ENCODE measurements at regions not wholly inside any gene's neighbourhood (a gene's known extent, or its start where the extent isn't known, plus 50 kb on each side); places are given as distances from the start of the nearest gene placed in this dataset.

- in situ Hi-C loops (cut with MboI; ENCODE audit: low sequenced_read_pairs, unreplicated experiment): no loop called here
- no peak for DNase-seq (ENCODE audit: low spot score)
- no peak for TF ChIP-seq CTCF (IDR thresholded peaks at IDR 0.05; ENCODE audit: borderline replicate concordance, control extremely low read depth, extremely low read depth, insufficient read depth, missing control alignments)
Measured at GRCh38 chr5:21171038-21171437, 1183.0 kb upstream of the CDH18 start.

- TF ChIP-seq CTCF (IDR thresholded peaks at IDR 0.05; ENCODE audit: borderline replicate concordance, control extremely low read depth, extremely low read depth, insufficient read depth, missing control alignments): no peak
- DNase-seq (ENCODE audit: low spot score): no peak
- in situ Hi-C loops (cut with MboI; ENCODE audit: low sequenced_read_pairs, unreplicated experiment): no loop called here
Measured at GRCh38 chr5:21168557-21168956, 1180.6 kb upstream of the CDH18 start.

GRCh38 chr5:21165344-21165743 is 1177.3 kb upstream of the CDH18 start:
- in situ Hi-C loops (cut with MboI; ENCODE audit: low sequenced_read_pairs, unreplicated experiment): no loop called here
- no peak for TF ChIP-seq CTCF (IDR thresholded peaks at IDR 0.05; ENCODE audit: borderline replicate concordance, control extremely low read depth, extremely low read depth, insufficient read depth, missing control alignments)
- DNase-seq (ENCODE audit: low spot score): no peak

GRCh38 chr5:21164425-21164824 is 1176.4 kb upstream of the CDH18 start:
- in situ Hi-C loops (cut with MboI; ENCODE audit: low sequenced_read_pairs, unreplicated experiment): no loop called here
- DNase-seq (ENCODE audit: low spot score): no peak
- TF ChIP-seq CTCF (IDR thresholded peaks at IDR 0.05; ENCODE audit: borderline replicate concordance, control extremely low read depth, extremely low read depth, insufficient read depth, missing control alignments): no peak

GRCh38 chr5:21159510-21160059 is 1171.6 kb upstream of the CDH18 start:
- in situ Hi-C loops (cut with MboI; ENCODE audit: low sequenced_read_pairs, unreplicated experiment): no loop called here
- no peak for TF ChIP-seq CTCF (IDR thresholded peaks at IDR 0.05; ENCODE audit: borderline replicate concordance, control extremely low read depth, extremely low read depth, insufficient read depth, missing control alignments)
- no peak for DNase-seq (ENCODE audit: low spot score)

- in situ Hi-C loops (cut with MboI; ENCODE audit: low sequenced_read_pairs, unreplicated experiment): no loop called here
- DNase-seq (ENCODE audit: low spot score): no peak
- TF ChIP-seq CTCF (IDR thresholded peaks at IDR 0.05; ENCODE audit: borderline replicate concordance, control extremely low read depth, extremely low read depth, insufficient read depth, missing control alignments): no peak
Measured at GRCh38 chr5:21154526-21154925, 1166.5 kb upstream of the CDH18 start.

GRCh38 chr5:21152611-21153010 is 1164.6 kb upstream of the CDH18 start:
- no peak for TF ChIP-seq CTCF (IDR thresholded peaks at IDR 0.05; ENCODE audit: borderline replicate concordance, control extremely low read depth, extremely low read depth, insufficient read depth, missing control alignments)
- no peak for DNase-seq (ENCODE audit: low spot score)
- in situ Hi-C loops (cut with MboI; ENCODE audit: low sequenced_read_pairs, unreplicated experiment): no loop called here

Data from GM13976 (cell line).